Stimulated activated CD8-positive, alpha-beta memory T cell treated with anti-CD3 and anti-CD28 coated beads, Interleukin-7, amount 100 ng/mL, for 4 hours (primary cell): ENCODE measurements at regions not wholly inside any gene's neighbourhood (a gene's known extent, or its start where the extent isn't known, plus 50 kb on each side); places are given as distances from the start of the nearest gene placed in this dataset.
"Not testable (repeated sequence)": the region's sequence is repeated elsewhere in the genome, so short reads cannot be mapped to it uniquely, and the experiment has no call there.

Experiments
- DNase-seq, 2 donors: peaks; one replicate each; pipeline ENCODE4 v3.0.0-alpha.2; 2020; ENCODE audit warnings: low read depth in 2 of 2

GRCh38 chr6:14518515-14519217 lies 401.1 kb downstream of the CD83 start:
- no peak for DNase-seq

GRCh38 chr6:14520029-14520428 lies 402.5 kb downstream of the CD83 start:
- DNase-seq = no peak

GRCh38 chr6:14520536-14520935 lies 403.0 kb downstream of the CD83 start:
- no peak for DNase-seq

- no peak for DNase-seq
Observed at GRCh38 chr6:14521141-14521540, 403.6 kb downstream of the CD83 start.

GRCh38 chr6:14521861-14522260 lies 404.3 kb downstream of the CD83 start:
- DNase-seq = not testable (repeated sequence)

GRCh38 chr6:14524319-14524718 lies 406.7 kb downstream of the CD83 start:
- DNase-seq = no peak

GRCh38 chr6:14530385-14530784 lies 412.8 kb downstream of the CD83 start:
- no peak for DNase-seq

- DNase-seq = no peak
Observed at GRCh38 chr6:14533446-14533845, 415.9 kb downstream of the CD83 start.

- DNase-seq = no peak
Observed at GRCh38 chr6:14537030-14537429, 419.5 kb downstream of the CD83 start.

- no peak for DNase-seq
Observed at GRCh38 chr6:14540276-14540675, 422.7 kb downstream of the CD83 start.

GRCh38 chr6:14540810-14541540 lies 423.4 kb downstream of the CD83 start:
- no peak for DNase-seq

DNA sequence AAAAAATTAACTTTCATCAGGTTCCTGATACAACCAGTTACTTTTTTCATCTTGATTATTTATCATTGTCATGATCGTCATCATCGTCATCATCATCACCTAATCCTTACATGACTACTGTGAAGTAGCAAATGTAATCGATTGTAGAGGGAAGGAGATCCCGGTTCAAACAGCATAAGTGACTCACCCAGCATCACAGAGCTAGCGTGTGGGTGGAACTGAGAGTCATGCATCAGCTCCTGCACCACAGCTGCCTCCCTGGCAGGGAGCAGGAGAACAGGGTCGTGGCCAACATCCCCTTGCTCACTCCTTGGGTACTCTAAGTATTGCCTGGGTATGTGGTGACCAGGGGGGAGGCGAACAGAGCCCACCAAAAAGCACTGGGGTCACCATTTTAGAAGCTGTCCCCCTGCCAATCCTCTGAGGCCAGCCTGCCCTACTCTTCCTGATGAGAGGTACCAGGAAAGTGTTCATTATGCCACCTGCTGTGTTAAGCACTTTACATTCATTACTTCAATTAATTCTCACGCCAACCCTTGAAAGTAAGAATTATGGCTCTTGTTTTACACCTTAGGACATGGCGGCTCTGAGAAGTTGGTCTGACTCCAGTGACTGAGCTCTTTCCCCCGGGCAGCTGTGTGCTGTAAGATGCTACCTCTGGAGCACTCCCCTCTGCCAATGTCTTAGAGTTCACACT lies 425.2 kb downstream of the CD83 start:
- DNase-seq = peak; percentile 58 to 68

DNA sequence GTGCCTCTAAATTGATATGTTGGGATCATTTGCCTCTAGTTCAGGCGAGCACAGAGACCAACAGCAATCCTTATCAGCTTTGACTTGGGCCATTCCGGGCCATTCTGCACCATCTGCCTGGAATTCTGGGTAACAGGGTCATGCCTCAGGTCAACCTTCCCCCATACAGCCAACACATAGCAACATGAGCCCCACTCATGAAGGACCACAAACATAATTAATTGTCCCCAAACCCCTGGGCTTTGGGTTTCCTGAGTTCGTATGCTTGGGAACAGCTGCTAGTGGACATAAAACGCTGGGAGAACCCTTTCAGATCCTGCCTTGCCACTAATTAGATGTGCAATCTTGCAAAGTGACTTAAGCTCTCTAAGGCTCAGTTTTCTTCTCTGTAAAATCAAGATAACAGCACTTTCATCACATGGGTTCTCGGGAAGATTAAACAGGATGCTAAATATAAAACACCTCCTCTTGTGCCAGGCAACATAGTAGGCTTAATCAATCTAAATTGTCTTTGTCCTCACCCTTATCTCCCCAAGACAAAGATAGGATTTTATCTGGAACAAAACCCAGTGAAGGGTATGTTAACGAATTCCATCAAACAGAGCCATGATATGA lies 426.5 kb downstream of the CD83 start:
- DNase-seq = no peak

- no peak for DNase-seq
Observed at GRCh38 chr6:14544666-14545065, 427.1 kb downstream of the CD83 start.

GRCh38 chr6:14545496-14545895 lies 427.9 kb downstream of the CD83 start:
- no peak for DNase-seq

GRCh38 chr6:14546036-14546435 lies 428.5 kb downstream of the CD83 start:
- no peak for DNase-seq

DNA sequence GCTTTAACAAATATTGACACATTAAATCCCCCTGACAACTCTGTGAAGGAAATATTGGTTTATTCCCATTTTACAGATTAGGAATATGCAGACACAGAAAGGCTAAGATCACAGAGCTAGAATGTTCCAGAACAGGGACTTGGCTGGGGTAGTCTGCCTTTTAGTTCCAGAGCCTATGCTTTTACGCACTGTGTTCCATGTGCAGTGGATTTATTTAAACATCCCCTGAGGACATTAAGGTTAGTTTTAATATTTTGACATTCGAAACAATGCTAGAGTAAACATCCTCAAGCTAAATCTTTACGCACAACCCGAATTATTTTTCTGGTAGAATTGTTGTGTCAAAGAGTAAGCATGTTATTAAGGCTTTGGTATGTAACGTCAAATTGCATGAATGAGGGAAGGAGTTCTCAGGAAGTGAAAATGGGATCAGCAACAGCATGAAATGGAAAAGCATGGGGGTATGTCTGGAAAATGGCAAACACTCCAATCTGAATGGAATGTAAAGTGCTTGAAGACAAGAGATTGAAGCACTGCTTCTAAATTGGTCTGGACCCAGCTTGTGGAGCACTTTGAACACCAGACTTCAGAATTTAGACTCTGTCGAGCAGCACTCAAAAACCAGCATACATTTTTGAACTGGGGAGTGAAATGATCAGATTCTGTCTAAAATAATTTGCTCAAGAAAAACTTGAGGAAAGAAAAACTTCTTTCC lies 429.9 kb downstream of the CD83 start:
- DNase-seq = no peak

DNA sequence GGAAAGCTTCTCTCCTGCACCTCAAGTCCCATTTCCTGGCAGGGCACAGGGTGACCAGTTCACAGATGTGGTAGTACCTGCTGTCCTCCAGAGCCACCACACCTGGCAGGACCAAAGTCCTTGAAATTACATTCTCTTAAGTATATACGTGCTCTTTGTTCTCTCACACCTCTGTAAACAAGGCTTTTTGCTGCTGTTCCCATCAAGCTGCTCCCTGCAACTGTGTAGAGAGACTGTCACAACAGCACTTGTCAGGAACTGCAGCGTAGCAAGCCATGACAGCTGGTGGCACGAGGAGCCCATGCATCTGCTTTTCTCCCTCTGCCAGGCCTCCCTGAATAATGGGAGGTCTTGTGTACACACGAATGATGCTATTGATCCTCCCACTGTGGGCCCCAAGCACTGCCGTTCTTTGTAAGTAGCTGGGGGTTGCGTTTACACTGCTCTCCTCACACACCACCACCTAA lies 431.8 kb downstream of the CD83 start:
- no peak for DNase-seq

DNA sequence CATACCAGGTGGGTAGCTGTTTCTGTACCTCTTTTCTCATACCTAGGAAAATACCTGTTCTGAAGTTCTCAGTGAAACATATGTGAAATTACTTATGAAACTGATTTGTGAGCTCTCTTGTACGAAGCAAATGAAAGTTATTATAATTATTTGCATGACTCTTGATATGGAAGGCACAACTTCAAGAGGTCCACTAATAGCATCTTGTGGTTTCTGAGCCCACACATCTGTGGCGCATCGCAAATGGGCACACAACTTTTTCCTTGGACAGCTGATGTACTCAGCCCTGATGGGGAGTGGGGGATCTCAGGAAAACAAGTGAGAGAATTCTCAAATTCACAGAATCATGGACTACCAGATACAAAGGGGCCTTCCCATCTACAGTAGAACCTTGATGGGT lies 432.3 kb downstream of the CD83 start:
- no peak for DNase-seq

GRCh38 chr6:14550410-14550809 lies 432.8 kb downstream of the CD83 start:
- no peak for DNase-seq

DNA sequence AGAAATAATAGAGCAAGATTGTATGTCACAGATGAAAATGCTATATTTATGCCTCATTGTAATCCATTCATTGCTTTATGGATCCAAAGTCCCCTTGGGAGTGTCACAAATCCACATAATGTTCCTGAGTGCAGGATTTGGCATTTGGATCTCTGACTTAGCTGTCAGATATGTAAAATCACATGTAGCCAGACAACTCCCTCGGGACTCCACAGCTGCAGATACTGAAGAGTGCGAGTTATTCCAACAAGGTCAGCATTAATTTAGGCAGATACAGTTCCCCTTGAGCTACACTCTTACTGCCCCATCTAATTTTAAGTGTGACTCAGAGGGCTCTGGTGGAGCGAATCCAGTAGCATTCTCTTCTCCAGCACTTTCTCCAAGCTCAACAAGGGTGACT lies 433.2 kb downstream of the CD83 start:
- DNase-seq = no peak

DNA sequence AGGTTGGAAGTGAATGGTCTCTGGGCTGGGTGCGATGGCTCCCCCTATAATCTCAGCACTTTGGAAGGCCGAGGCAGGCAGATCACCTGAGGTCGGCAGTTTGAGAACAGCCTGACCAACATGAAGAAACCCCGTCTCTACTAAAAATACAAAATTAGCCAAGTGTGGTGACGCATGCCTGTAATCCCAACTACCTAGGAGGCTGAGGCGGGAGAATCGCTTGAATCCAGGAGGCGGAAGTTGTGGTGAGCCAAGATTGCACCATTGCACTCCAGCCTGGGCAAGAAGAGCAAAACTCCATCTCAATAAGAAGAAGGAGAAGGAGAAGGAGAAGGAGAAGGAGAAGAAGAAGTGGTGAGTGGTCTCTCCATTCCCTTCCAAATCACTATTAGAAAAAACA lies 434.0 kb downstream of the CD83 start:
- not testable (repeated sequence) for DNase-seq
